Stimulated activated CD8-positive, alpha-beta memory T cell treated with anti-CD3 and anti-CD28 coated beads, Interleukin-15, amount 100 ng/mL, for 4 hours (primary cell): ENCODE measurements at regions not wholly inside any gene's neighbourhood (a gene's known extent, or its start where the extent isn't known, plus 50 kb on each side); places are given as distances from the start of the nearest gene placed in this dataset.
"Not testable (repeated sequence)": the region's sequence is repeated elsewhere in the genome, so short reads cannot be mapped to it uniquely, and the experiment has no call there.

Source experiments
- DNase-seq, 2 donors: peaks; one replicate each; pipeline ENCODE4 v3.0.0-alpha.2; 2020; ENCODE audit warnings: low read depth in 2 of 2

GRCh38 chr6:2305951-2306350 lies 60.5 kb upstream of the GMDS start:
- no peak for DNase-seq

DNA sequence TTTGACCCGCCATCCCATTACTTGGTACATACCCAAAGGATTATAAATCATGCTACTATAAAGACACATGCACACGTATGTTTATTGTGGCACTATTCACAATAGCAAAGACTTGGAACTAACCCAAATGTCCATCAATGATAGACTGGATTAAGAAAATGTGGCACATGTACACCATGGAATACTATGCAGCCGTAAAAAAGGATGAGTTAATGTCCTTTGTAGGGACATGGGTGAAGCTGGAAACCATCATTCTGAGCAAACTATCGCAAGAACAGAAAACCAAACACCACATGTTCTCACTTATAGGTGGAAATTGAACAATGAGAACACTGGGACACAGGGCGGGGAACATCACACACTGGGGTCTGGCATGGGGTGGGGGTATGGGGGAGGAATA lies 57.1 kb upstream of the GMDS start:
- DNase-seq = not testable (repeated sequence)

DNA sequence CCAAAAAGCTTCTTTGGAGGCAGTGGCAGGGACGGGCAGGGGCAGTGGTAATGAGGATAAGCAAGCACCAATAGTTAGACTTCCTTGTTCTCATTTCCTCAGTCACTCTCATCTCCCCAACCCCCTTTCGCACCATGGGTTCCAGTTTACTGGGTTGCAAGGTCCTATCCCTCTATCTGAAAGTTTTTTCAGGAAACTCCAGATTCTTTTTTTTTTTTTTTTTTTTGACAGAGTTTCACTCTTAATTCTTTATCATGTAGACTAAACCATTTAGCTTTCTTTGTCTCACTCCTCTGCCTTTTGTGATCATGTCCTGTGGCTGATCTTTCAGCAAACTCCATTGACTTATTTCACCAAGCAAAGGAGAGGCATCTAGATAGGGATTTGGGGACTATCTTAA lies 51.4 kb upstream of the GMDS start:
- DNase-seq = no peak
